SK-N-MC (cell line): ENCODE measurements at regions not wholly inside any gene's neighbourhood (a gene's known extent, or its start where the extent isn't known, plus 50 kb on each side); places are given as distances from the start of the nearest gene placed in this dataset.

ENCODE experiments used
- EZH2 ChIP-seq: fragments of 200-600 bp; sonication (generic); IDR thresholded peaks from one replicate; pipeline ENCODE4 v1.6.1; 2017; ENCODE audit warnings: antibody characterized with exemption
- FOXP2 ChIP-seq: optimal IDR thresholded peaks from 2 replicates; pipeline ENCODE3; 2011; ENCODE audit warnings: mild to moderate bottlenecking, moderate library complexity; ENCODE audit not compliant: insufficient read depth; ENCODE audit errors: extremely low read length, control extremely low read depth
- POLR2AphosphoS5 ChIP-seq: IDR thresholded peaks from 2 replicates; pipeline ENCODE4 v1.6.1; 2012; ENCODE audit warnings: mild to moderate bottlenecking, low read depth, low read length, borderline replicate concordance

DNA sequence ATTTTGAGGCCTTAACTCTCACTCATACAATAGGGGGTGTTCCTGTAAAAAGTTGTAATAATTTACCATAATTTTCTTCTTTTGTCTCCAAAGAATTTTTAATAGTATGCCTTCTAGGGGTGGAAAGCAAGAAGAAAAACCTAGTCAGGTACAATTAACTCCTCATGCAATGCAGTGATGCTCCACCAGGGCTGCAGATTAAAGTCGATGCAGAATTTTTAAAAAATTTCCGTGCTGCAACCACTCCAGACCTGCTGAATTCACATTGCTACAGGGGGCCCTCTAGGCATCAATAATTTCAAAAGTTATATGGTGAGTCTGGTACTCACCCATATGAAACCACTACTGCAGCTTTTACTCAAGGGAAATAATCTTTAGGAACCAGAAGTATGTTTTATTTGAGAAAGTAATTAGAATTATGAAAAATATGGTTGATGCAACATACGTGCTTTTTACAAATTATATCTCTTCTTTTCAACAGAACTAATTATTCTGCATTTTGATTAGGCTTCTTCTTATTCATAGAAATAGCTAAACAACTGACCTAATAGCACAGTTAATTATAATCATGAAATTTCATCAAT lies 353.2 kb downstream of the BCAT1 start:
- TF ChIP-seq EZH2 (no peak), POLR2AphosphoS5 (no peak), FOXP2 (no peak)
